ENCODE measurements at regions not wholly inside any gene's neighbourhood (a gene's known extent, or its start where the extent isn't known, plus 50 kb on each side); places are given as distances from the start of the nearest gene placed in this dataset.

DNA sequence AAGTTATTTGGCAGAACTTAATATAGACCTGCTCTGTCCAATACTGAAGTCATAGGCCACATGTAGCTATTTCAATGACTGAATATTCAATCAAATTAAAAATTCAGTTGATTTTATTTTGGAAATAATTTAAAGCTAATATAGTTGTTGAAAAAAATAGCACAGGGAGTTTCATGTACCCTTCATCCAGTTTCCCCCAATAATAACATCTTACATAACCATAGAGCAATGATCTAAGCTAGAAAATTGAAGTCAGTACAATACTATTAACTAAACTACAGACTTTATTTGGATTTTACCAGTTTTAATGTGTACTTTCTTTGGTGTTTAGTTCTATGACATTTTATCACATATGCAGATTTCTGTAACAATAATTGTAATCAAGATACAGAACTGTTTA lies 212.2 kb upstream of the HDDC2 start:
- no peak for ATAC-seq (ENCODE audit: low read depth in 2 of 2)
- no peaks in the 10 kb centered on the region for H3K9me3 ChIP-seq (ENCODE audit: control insufficient read depth in 2 of 2, low read length in 2 of 2)
- no peaks in the 10 kb centered on the region for H3K36me3 ChIP-seq (ENCODE audit: control insufficient read depth, insufficient read depth, low read length)
- no peaks in the 10 kb centered on the region for H3K4me1 Mint-ChIP-seq
- H3K4me1 ChIP-seq (ENCODE audit: control insufficient read depth, insufficient read depth, low read length, poor library complexity, severe bottlenecking) = no peaks in the 10 kb centered on the region
- no peak overlapping the region for H3K27ac Mint-ChIP-seq
- no peaks in the 10 kb centered on the region for H3K36me3 Mint-ChIP-seq
- no peaks in the 10 kb centered on the region for H3K27me3 Mint-ChIP-seq
- no peak for DNase-seq
- no peaks in the 10 kb centered on the region for H3K27me3 ChIP-seq (ENCODE audit: control insufficient read depth, insufficient read depth, low read length)
- no peak overlapping the region for H3K27ac ChIP-seq (ENCODE audit: insufficient read depth, low read length, poor library complexity, severe bottlenecking)
- H3K4me3 ChIP-seq (ENCODE audit: low read depth, low read length) = no peak overlapping the region
- peaks cover 0 to 8% (median 0%) of the 10 kb centered on the region in 7 donors for H3K9me3 Mint-ChIP-seq
- H3K4me3 Mint-ChIP-seq = no peak overlapping the region

- Mint-ChIP-seq H3K27ac (no peak overlapping the region), H3K4me1 (no peaks in the 10 kb centered on the region), H3K4me3 (no peak overlapping the region), H3K36me3 (no peaks in the 10 kb centered on the region), H3K27me3 (no peaks in the 10 kb centered on the region), H3K9me3 (peaks cover 0 to 8% (median 0%) of the 10 kb centered on the region in 7 donors)
- Histone ChIP-seq H3K36me3 (ENCODE audit: control insufficient read depth, insufficient read depth, low read length) (no peaks in the 10 kb centered on the region), H3K27me3 (ENCODE audit: control insufficient read depth, insufficient read depth, low read length) (no peaks in the 10 kb centered on the region), H3K9me3 (ENCODE audit: control insufficient read depth in 2 of 2, low read length in 2 of 2) (no peaks in the 10 kb centered on the region), H3K4me3 (ENCODE audit: low read depth, low read length) (no peak overlapping the region), H3K27ac (ENCODE audit: insufficient read depth, low read length, poor library complexity, severe bottlenecking) (no peak overlapping the region), H3K4me1 (ENCODE audit: control insufficient read depth, insufficient read depth, low read length, poor library complexity, severe bottlenecking) (no peaks in the 10 kb centered on the region)
- no peak for ATAC-seq (ENCODE audit: low read depth in 2 of 2)
- no peak for DNase-seq
These were observed 214.9 kb upstream of the HDDC2 start for GRCh38 chr6:125516644-125517043.

DNA sequence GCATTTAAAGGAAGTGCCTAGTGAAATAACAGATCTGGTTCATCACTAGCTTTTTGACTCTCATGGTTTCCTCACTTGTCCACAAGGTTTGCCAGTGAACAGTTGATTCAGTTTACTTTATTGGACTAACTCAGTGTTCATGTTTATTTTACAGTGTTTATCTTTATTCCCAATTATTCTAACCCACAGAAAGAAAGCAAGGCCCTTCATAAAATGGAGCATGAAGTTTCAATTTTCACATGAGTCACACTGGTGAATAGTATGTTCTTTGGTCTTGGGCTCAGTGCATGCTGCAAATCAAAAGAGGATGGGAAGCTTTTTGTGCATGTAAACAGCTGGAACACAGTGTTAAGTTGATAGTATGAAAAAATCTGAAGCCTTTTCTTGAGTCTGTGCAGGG lies 217.6 kb upstream of the HDDC2 start:
- peaks cover 0 to 8% (median 0%) of the 10 kb centered on the region in 7 donors for H3K9me3 Mint-ChIP-seq
- Histone ChIP-seq H3K27me3 (ENCODE audit: control insufficient read depth, insufficient read depth, low read length) (no peaks in the 10 kb centered on the region), H3K4me3 (ENCODE audit: low read depth, low read length) (no peak overlapping the region), H3K27ac (ENCODE audit: insufficient read depth, low read length, poor library complexity, severe bottlenecking) (no peak overlapping the region), H3K36me3 (ENCODE audit: control insufficient read depth, insufficient read depth, low read length) (no peaks in the 10 kb centered on the region), H3K9me3 (ENCODE audit: control insufficient read depth in 2 of 2, low read length in 2 of 2) (no peaks in the 10 kb centered on the region), H3K4me1 (ENCODE audit: control insufficient read depth, insufficient read depth, low read length, poor library complexity, severe bottlenecking) (no peaks in the 10 kb centered on the region)
- H3K4me3 Mint-ChIP-seq = no peak overlapping the region
- ATAC-seq (ENCODE audit: low read depth in 2 of 2) = no peak
- no peaks in the 10 kb centered on the region for H3K36me3 Mint-ChIP-seq
- no peak overlapping the region for H3K27ac Mint-ChIP-seq
- DNase-seq = no peak
- H3K4me1 Mint-ChIP-seq = no peaks in the 10 kb centered on the region
- H3K27me3 Mint-ChIP-seq = peaks cover 4% of the 10 kb centered on the region

DNA sequence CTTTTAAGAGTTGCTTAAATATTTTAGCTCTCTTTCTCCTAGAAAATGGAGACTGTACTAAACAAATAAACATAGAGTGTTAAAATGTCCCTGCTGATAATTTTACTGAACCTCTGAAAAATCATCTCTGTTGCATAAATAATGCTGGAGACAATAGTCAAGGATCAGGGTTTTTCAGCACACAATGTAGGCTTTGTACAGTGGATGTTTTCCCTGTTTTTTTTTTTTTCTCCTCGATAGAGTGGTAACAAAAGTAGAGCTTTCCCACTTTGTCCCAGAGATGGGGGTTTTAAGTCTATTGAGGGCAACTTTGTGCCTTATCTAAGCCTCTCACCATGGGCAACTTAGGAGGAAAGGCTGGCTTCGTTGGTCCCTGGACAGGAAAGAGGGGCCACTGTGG lies 222.6 kb upstream of the HDDC2 start:
- H3K27me3 Mint-ChIP-seq = peaks cover 9% of the 10 kb centered on the region

DNA sequence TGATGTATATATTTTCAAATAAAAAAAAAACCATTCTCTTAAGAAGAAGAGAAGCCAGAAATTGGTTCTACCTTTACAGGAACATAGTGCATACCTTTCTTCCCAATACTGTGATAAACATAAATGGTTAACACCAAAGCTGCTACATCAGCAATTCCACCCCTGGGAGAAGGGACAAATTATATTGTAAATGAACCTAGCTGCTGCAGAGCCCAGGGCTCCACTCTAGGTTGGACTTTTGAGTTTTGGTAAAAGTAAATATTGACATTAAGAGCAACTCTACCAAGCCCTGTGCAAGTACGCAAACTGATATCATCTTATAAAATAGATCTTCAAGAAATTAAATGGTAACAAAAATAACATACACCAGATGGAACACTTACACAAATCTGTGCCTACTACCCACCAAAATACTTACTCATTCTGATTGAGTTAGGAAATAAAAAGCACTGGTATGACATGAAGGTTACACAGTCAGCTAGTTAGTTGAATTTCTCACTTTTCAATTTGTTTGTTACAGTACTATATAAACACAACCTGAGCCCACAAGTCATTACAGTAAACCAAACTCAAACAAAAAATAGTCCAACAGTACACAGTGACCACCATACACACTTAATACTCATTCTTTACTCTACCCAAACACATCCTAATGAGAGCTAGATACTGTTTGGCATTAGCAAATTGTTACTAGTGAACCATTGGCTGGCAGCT lies 223.3 kb upstream of the HEY2 start:
- H3K27me3 ChIP-seq (ENCODE audit: control insufficient read depth, insufficient read depth, low read length) = peaks cover 5% of the 10 kb centered on the region
- H3K4me1 ChIP-seq (ENCODE audit: control insufficient read depth, insufficient read depth, low read length, poor library complexity, severe bottlenecking) = no peaks in the 10 kb centered on the region
- Mint-ChIP-seq H3K36me3 (no peaks in the 10 kb centered on the region), H3K27ac (no peak overlapping the region), H3K9me3 (peaks cover 0 to 3% (median 0%) of the 10 kb centered on the region in 7 donors), H3K4me3 (no peak overlapping the region), H3K4me1 (no peaks in the 10 kb centered on the region), H3K27me3 (peaks cover 9% of the 10 kb centered on the region)
- H3K36me3 ChIP-seq (ENCODE audit: control insufficient read depth, insufficient read depth, low read length) = no peaks in the 10 kb centered on the region
- no peaks in the 10 kb centered on the region for H3K9me3 ChIP-seq (ENCODE audit: control insufficient read depth in 2 of 2, low read length in 2 of 2)
- DNase-seq (no peak), ATAC-seq (ENCODE audit: low read depth in 2 of 2) (no peak)
- H3K27ac ChIP-seq (ENCODE audit: insufficient read depth, low read length, poor library complexity, severe bottlenecking) = no peak overlapping the region
- no peak overlapping the region for H3K4me3 ChIP-seq (ENCODE audit: low read depth, low read length)

More for the DNA sequence above, 222.6 kb upstream of the HDDC2 start:
- H3K9me3 ChIP-seq (ENCODE audit: control insufficient read depth in 2 of 2, low read length in 2 of 2) = no peaks in the 10 kb centered on the region
- ATAC-seq (ENCODE audit: low read depth in 2 of 2) (no peak), DNase-seq (no peak)
- Mint-ChIP-seq H3K4me1 (no peaks in the 10 kb centered on the region), H3K27ac (no peak overlapping the region), H3K9me3 (peaks cover 0 to 3% (median 0%) of the 10 kb centered on the region in 7 donors), H3K4me3 (no peak overlapping the region), H3K36me3 (no peaks in the 10 kb centered on the region)
- peaks cover 3% of the 10 kb centered on the region for H3K27me3 ChIP-seq (ENCODE audit: control insufficient read depth, insufficient read depth, low read length)
- no peaks in the 10 kb centered on the region for H3K36me3 ChIP-seq (ENCODE audit: control insufficient read depth, insufficient read depth, low read length)
- no peak overlapping the region for H3K4me3 ChIP-seq (ENCODE audit: low read depth, low read length)
- no peaks in the 10 kb centered on the region for H3K4me1 ChIP-seq (ENCODE audit: control insufficient read depth, insufficient read depth, low read length, poor library complexity, severe bottlenecking)
- no peak overlapping the region for H3K27ac ChIP-seq (ENCODE audit: insufficient read depth, low read length, poor library complexity, severe bottlenecking)

GRCh38 chr6:125528621-125529041 lies 220.8 kb upstream of the HEY2 start:
- ATAC-seq (ENCODE audit: low read depth in 2 of 2) (no peak), DNase-seq (no peak)
- Histone ChIP-seq H3K4me1 (ENCODE audit: control insufficient read depth, insufficient read depth, low read length, poor library complexity, severe bottlenecking) (no peaks in the 10 kb centered on the region), H3K4me3 (ENCODE audit: low read depth, low read length) (no peak overlapping the region), H3K27me3 (ENCODE audit: control insufficient read depth, insufficient read depth, low read length) (peaks cover 9% of the 10 kb centered on the region), H3K27ac (ENCODE audit: insufficient read depth, low read length, poor library complexity, severe bottlenecking) (no peak overlapping the region), H3K9me3 (ENCODE audit: control insufficient read depth in 2 of 2, low read length in 2 of 2) (no peaks in the 10 kb centered on the region), H3K36me3 (ENCODE audit: control insufficient read depth, insufficient read depth, low read length) (no peaks in the 10 kb centered on the region)
- Mint-ChIP-seq H3K27me3 (peaks cover 11% of the 10 kb centered on the region), H3K4me3 (no peak overlapping the region), H3K9me3 (peaks cover 0 to 3% (median 0%) of the 10 kb centered on the region in 7 donors), H3K4me1 (no peaks in the 10 kb centered on the region), H3K27ac (no peak overlapping the region), H3K36me3 (no peaks in the 10 kb centered on the region)

DNA sequence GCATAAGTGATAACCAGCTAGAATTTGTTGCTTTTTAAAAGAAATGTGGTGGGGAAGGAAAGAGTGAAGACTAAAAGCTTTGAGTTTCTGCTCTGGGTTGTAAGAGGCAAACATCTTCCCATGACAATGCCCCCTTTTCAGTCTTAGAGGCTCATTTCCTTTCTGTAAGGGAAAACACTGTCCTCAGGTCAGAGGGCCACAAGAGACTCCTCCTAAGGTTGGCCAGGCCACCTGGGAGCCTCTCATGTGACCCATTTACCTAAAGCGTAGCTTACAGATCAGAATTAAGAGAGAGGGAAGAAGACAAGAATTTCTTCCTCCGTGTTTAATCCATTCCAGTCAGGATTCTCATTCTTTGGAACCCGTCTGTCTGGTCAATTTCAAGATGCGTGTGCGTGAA lies 220.4 kb upstream of the HEY2 start:
- Mint-ChIP-seq H3K27me3 (peaks cover 15% of the 10 kb centered on the region), H3K27ac (no peak overlapping the region), H3K36me3 (no peaks in the 10 kb centered on the region), H3K9me3 (peaks cover 0 to 3% (median 0%) of the 10 kb centered on the region in 7 donors), H3K4me3 (no peak overlapping the region), H3K4me1 (no peaks in the 10 kb centered on the region)
- Histone ChIP-seq H3K9me3 (ENCODE audit: control insufficient read depth in 2 of 2, low read length in 2 of 2) (no peaks in the 10 kb centered on the region), H3K27ac (ENCODE audit: insufficient read depth, low read length, poor library complexity, severe bottlenecking) (no peak overlapping the region), H3K4me1 (ENCODE audit: control insufficient read depth, insufficient read depth, low read length, poor library complexity, severe bottlenecking) (no peaks in the 10 kb centered on the region), H3K4me3 (ENCODE audit: low read depth, low read length) (no peak overlapping the region), H3K27me3 (ENCODE audit: control insufficient read depth, insufficient read depth, low read length) (peaks cover 9% of the 10 kb centered on the region), H3K36me3 (ENCODE audit: control insufficient read depth, insufficient read depth, low read length) (no peaks in the 10 kb centered on the region)
- no peak for ATAC-seq (ENCODE audit: low read depth in 2 of 2)
- no peak for DNase-seq

GRCh38 chr6:125533710-125534397 lies 215.6 kb upstream of the HEY2 start:
- Histone ChIP-seq H3K9me3 (ENCODE audit: control insufficient read depth in 2 of 2, low read length in 2 of 2) (no peaks in the 10 kb centered on the region), H3K27me3 (ENCODE audit: control insufficient read depth, insufficient read depth, low read length) (peaks cover 6% of the 10 kb centered on the region), H3K27ac (ENCODE audit: insufficient read depth, low read length, poor library complexity, severe bottlenecking) (no peak overlapping the region), H3K4me3 (ENCODE audit: low read depth, low read length) (no peak overlapping the region), H3K36me3 (ENCODE audit: control insufficient read depth, insufficient read depth, low read length) (no peaks in the 10 kb centered on the region), H3K4me1 (ENCODE audit: control insufficient read depth, insufficient read depth, low read length, poor library complexity, severe bottlenecking) (no peaks in the 10 kb centered on the region)
- DNase-seq (no peak), ATAC-seq (ENCODE audit: low read depth in 2 of 2) (no peak)
- H3K4me1 Mint-ChIP-seq = no peaks in the 10 kb centered on the region
- no peaks in the 10 kb centered on the region for H3K9me3 Mint-ChIP-seq
- no peak overlapping the region for H3K4me3 Mint-ChIP-seq
- no peaks in the 10 kb centered on the region for H3K36me3 Mint-ChIP-seq
- peaks cover 21% of the 10 kb centered on the region for H3K27me3 Mint-ChIP-seq
- H3K27ac Mint-ChIP-seq = no peak overlapping the region

Data from CD4-positive, CD25-positive, alpha-beta regulatory T cell (primary cell).